ENCODE measurements at regions not wholly inside any gene's neighbourhood (a gene's known extent, or its start where the extent isn't known, plus 50 kb on each side); places are given as distances from the start of the nearest gene placed in this dataset.

GRCh38 chr13:99700468-99700867, 199.2 kb downstream of the TM9SF2 start:
- DNase-seq (ENCODE audit: extremely low spot score): no peak
- no peak for TF ChIP-seq CTBP1 (IDR thresholded peaks at IDR 0.05; ENCODE audit: borderline replicate concordance)
- TF ChIP-seq LEF1 (IDR thresholded peaks at IDR 0.05; ENCODE audit: borderline replicate concordance): no peak
- TF ChIP-seq ELF4 (IDR thresholded peaks at IDR 0.05): no peak
- TF ChIP-seq NFRKB (IDR thresholded peaks at IDR 0.05): no peak
- TF ChIP-seq, protein P1, sequence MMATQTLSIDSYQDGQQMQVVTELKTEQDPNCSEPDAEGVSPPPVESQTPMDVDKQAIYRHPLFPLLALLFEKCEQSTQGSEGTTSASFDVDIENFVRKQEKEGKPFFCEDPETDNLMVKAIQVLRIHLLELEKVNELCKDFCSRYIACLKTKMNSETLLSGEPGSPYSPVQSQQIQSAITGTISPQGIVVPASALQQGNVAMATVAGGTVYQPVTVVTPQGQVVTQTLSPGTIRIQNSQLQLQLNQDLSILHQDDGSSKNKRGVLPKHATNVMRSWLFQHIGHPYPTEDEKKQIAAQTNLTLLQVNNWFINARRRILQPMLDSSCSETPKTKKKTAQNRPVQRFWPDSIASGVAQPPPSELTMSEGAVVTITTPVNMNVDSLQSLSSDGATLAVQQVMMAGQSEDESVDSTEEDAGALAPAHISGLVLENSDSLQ (IDR thresholded peaks at IDR 0.05): no peak
- no peak for TF ChIP-seq FOXA1 (IDR thresholded peaks at IDR 0.05)
- no peak for TF ChIP-seq SP1 (IDR thresholded peaks at IDR 0.05)
- TF ChIP-seq ZNF384 (IDR thresholded peaks at IDR 0.05): no peak
- ChIA-PET CTCF (no interaction called here), POLR2A (no interaction called here)

- POLR2A ChIA-PET: no interaction called here
- no peak for DNase-seq (ENCODE audit: extremely low spot score)
- TF ChIP-seq BHLHE40 (IDR thresholded peaks at IDR 0.05; ENCODE audit: borderline replicate concordance): no peak
- TF ChIP-seq L3MBTL2 (conservative IDR thresholded peaks at IDR 0.05): no peak
- TF ChIP-seq, protein P1 (IDR thresholded peaks at IDR 0.05): peak; percentile 67
- CTCF ChIA-PET: no interaction called here
Measured at GRCh38 chr13:99698816-99699099, 197.5 kb downstream of the TM9SF2 start.

- POLR2A ChIA-PET: no interaction called here
- CTCF ChIA-PET: interaction anchor here (0.6 kb wide), 1 partner anchor 887 kb away, joined by 3 read pairs; no protein-coding TSS in a partner anchor
- TF ChIP-seq FOXA1 (IDR thresholded peaks at IDR 0.05) (no peak), NFRKB (IDR thresholded peaks at IDR 0.05) (no peak), LEF1 (IDR thresholded peaks at IDR 0.05; ENCODE audit: borderline replicate concordance) (no peak), FOXM1 (IDR thresholded peaks at IDR 0.05; ENCODE audit: borderline replicate concordance) (no peak), SUZ12 (IDR thresholded peaks at IDR 0.05) (no peak), ARNT (IDR thresholded peaks at IDR 0.05) (no peak), HDGF (IDR thresholded peaks at IDR 0.05; ENCODE audit: borderline replicate concordance) (no peak), CTBP1 (IDR thresholded peaks at IDR 0.05; ENCODE audit: borderline replicate concordance) (no peak), ELF4 (IDR thresholded peaks at IDR 0.05) (no peak), ZNF384 (IDR thresholded peaks at IDR 0.05) (no peak), FOXK2 (IDR thresholded peaks at IDR 0.05) (no peak), SP1 (IDR thresholded peaks at IDR 0.05) (no peak), TARDBP (IDR thresholded peaks at IDR 0.05) (no peak), L3MBTL2 (conservative IDR thresholded peaks at IDR 0.05) (no peak)
- no peak for DNase-seq (ENCODE audit: extremely low spot score)
Measured at GRCh38 chr13:99698010-99698815, 196.9 kb downstream of the TM9SF2 start.

DNA sequence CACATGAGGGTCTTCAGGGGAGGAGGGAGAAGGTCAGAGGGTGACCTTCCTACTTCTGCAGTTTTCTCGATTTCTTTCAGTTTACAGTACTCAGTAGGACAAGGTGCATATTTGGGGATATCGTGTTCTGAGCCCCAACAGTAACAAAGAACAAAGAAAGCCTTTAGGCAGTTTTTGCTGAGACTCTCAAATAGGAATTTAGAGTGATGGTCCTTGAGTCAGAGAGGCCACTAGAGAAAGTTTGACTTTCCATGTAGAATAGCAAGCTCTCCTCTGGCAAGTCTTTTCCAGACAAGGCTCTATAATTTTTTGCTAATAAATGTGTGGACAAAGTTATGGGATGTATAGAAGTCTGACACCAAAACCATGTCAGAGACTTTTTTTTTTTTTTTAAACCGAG, 194.6 kb downstream of the TM9SF2 start:
- ChIA-PET CTCF (no interaction called here), POLR2A (no interaction called here)
- DNase-seq (ENCODE audit: extremely low spot score): no peak
- no peak for TF ChIP-seq BHLHE40 (IDR thresholded peaks at IDR 0.05; ENCODE audit: borderline replicate concordance)
- TF ChIP-seq SUZ12 (IDR thresholded peaks at IDR 0.05): no peak
- no peak for TF ChIP-seq TARDBP (IDR thresholded peaks at IDR 0.05)
- TF ChIP-seq SP1 (IDR thresholded peaks at IDR 0.05): no peak
- no peak for TF ChIP-seq FOXK2 (IDR thresholded peaks at IDR 0.05)
- TF ChIP-seq FOXA1 (IDR thresholded peaks at IDR 0.05): no peak
- no peak for TF ChIP-seq NFRKB (IDR thresholded peaks at IDR 0.05)
- TF ChIP-seq CTBP1 (IDR thresholded peaks at IDR 0.05; ENCODE audit: borderline replicate concordance): no peak
- TF ChIP-seq LEF1 (IDR thresholded peaks at IDR 0.05; ENCODE audit: borderline replicate concordance): no peak
- TF ChIP-seq ZNF384 (IDR thresholded peaks at IDR 0.05): no peak
- no peak for TF ChIP-seq L3MBTL2 (conservative IDR thresholded peaks at IDR 0.05)
- no peak for TF ChIP-seq HDGF (IDR thresholded peaks at IDR 0.05; ENCODE audit: borderline replicate concordance)
- no peak for TF ChIP-seq ARNT (IDR thresholded peaks at IDR 0.05)
- no peak for TF ChIP-seq ELF4 (IDR thresholded peaks at IDR 0.05)
- TF ChIP-seq, protein P1 (IDR thresholded peaks at IDR 0.05): no peak
- no peak for TF ChIP-seq FOXM1 (IDR thresholded peaks at IDR 0.05; ENCODE audit: borderline replicate concordance)

DNA sequence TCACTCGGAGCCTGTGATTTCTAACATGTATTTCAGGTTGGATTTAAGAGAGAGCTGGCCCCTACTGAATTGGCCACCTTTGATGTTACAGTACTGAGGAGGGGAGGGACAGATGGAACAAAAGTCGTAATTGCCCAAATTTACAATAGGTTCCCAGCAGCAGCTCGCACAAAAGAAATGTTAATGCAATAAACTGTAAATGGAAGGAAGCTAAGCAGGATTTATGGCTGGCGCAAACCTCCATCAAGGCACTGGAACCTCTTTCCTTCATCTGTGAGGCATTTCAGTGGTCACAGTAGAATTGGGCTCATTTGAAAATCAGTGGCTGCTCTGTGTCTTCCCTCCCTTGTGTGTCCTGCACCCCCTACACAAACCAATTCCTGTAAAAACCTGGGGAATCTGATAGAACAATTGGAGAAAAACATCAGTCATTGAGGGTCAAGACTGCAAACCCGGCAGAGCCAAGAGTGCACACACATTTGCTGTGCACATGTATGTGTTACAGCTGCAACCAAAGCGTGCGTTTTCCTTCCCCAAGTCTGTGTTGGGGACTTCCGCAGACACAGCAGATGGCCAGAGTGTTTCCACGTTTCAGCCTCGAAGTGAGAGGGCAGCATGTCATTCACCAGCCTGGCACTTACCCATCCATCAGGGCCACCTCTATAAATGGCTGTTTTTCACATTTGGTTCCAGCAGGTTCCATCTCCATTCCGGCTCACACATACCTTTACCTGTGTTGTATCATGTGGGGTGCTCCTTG, 192.8 kb downstream of the TM9SF2 start:
- ChIA-PET CTCF (no interaction called here), POLR2A (no interaction called here)
- TF ChIP-seq, protein P1 (IDR thresholded peaks at IDR 0.05): peak; percentile 36; the same call in 1 of the 2 replicates
- TF ChIP-seq CTBP1 (IDR thresholded peaks at IDR 0.05; ENCODE audit: borderline replicate concordance): no peak
- no peak for DNase-seq (ENCODE audit: extremely low spot score)

GRCh38 chr13:99693351-99693750, 192.1 kb downstream of the TM9SF2 start:
- POLR2A ChIA-PET: no interaction called here
- no peak for TF ChIP-seq ELF4 (IDR thresholded peaks at IDR 0.05)
- TF ChIP-seq CTBP1 (IDR thresholded peaks at IDR 0.05; ENCODE audit: borderline replicate concordance): no peak
- TF ChIP-seq FOXM1 (IDR thresholded peaks at IDR 0.05; ENCODE audit: borderline replicate concordance): no peak
- no peak for TF ChIP-seq HDGF (IDR thresholded peaks at IDR 0.05; ENCODE audit: borderline replicate concordance)
- no peak for TF ChIP-seq FOXA1 (IDR thresholded peaks at IDR 0.05)
- no peak for TF ChIP-seq NFRKB (IDR thresholded peaks at IDR 0.05)
- no peak for TF ChIP-seq SP1 (IDR thresholded peaks at IDR 0.05)
- TF ChIP-seq BHLHE40 (IDR thresholded peaks at IDR 0.05; ENCODE audit: borderline replicate concordance): no peak
- TF ChIP-seq ARNT (IDR thresholded peaks at IDR 0.05): no peak
- no peak for TF ChIP-seq SUZ12 (IDR thresholded peaks at IDR 0.05)
- no peak for TF ChIP-seq FOXK2 (IDR thresholded peaks at IDR 0.05)
- no peak for TF ChIP-seq LEF1 (IDR thresholded peaks at IDR 0.05; ENCODE audit: borderline replicate concordance)
- TF ChIP-seq, protein P1 (IDR thresholded peaks at IDR 0.05): no peak
- TF ChIP-seq ZNF384 (IDR thresholded peaks at IDR 0.05): no peak
- TF ChIP-seq TARDBP (IDR thresholded peaks at IDR 0.05): no peak
- TF ChIP-seq L3MBTL2 (conservative IDR thresholded peaks at IDR 0.05): no peak
- no peak for DNase-seq (ENCODE audit: extremely low spot score)
- CTCF ChIA-PET: no interaction called here

Data from HEK293T (cell line).